ENCODE measurements at regions not wholly inside any gene's neighbourhood (a gene's known extent, or its start where the extent isn't known, plus 50 kb on each side); places are given as distances from the start of the nearest gene placed in this dataset.

DNA sequence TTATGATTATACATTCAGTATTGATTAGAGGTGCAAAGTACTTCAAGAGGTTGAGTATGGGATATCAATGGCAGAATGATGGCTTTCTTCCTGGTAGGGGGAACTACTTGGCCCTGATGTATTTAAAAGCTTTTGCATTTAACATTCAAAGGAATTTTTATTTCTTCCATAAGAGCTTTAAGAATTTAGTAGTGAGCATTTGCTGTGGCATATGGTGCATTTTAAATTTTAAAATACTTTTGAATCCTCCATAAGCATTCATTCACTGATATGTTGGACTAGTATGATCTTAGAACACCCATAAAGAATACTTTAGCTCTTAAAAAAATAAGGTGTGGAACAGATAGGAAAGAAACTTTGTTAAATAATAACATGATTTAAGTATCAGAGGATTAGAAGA, 191.9 kb upstream of the PPP1R3A start (continued):
- TF ChIP-seq, protein P1, sequence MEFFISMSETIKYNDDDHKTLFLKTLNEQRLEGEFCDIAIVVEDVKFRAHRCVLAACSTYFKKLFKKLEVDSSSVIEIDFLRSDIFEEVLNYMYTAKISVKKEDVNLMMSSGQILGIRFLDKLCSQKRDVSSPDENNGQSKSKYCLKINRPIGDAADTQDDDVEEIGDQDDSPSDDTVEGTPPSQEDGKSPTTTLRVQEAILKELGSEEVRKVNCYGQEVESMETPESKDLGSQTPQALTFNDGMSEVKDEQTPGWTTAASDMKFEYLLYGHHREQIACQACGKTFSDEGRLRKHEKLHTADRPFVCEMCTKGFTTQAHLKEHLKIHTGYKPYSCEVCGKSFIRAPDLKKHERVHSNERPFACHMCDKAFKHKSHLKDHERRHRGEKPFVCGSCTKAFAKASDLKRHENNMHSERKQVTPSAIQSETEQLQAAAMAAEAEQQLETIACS (CRISPR knock-in tag; IDR thresholded peaks at IDR 0.05): no peak

DNA sequence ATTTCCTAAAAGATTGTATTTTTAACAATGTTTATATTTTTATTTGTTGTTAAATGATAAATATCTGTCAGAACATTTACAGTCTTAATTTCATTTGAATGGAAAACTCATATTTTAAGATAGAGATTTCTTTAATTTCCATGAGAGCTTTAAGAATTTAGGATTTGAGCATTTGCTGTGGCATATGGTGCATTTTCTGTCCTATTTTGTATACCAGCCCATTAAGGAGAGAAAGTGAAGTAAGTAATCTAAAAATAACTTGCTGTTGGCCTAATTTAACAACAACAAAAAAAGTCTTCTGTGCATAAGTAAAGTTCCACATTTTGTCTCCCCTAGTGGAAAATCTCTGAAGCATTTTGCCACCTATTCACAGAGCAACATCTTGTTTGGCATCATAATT, 190.9 kb upstream of the PPP1R3A start:
- H3K9ac ChIP-seq (ENCODE audit: insufficient read depth, low read depth, low read length): no peak overlapping the region
- no peak for TF ChIP-seq ZNF331 (CRISPR knock-in tag; IDR thresholded peaks at IDR 0.05)
- TF ChIP-seq, protein P2, sequence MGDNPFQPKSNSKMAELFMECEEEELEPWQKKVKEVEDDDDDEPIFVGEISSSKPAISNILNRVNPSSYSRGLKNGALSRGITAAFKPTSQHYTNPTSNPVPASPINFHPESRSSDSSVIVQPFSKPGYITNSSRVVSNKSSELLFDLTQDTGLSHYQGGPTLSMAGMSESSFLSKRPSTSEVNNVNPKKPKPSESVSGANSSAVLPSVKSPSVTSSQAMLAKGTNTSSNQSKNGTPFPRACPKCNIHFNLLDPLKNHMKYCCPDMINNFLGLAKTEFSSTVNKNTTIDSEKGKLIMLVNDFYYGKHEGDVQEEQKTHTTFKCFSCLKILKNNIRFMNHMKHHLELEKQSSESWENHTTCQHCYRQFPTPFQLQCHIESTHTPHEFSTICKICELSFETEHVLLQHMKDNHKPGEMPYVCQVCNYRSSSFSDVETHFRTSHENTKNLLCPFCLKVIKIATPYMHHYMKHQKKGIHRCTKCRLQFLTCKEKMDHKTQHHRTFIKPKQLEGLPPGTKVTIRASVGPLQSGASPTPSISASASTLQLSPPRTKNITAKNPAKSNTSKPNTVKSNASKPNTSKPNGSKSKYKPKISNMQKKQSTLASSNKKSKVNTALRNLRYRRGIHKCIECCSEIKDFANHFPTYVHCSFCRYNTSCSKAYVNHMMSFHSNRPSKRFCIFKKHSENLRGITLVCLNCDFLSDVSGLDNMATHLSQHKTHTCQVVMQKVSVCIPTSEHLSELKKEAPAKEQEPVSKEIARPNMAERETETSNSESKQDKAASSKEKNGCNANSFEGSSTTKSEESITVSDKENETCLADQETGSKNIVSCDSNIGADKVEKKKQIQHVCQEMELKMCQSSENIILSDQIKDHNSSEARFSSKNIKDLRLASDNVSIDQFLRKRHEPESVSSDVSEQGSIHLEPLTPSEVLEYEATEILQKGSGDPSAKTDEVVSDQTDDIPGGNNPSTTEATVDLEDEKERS (CRISPR knock-in tag; IDR thresholded peaks at IDR 0.05): no peak
- no peak for TF ChIP-seq ZFP36L1 (CRISPR knock-in tag; IDR thresholded peaks at IDR 0.05)
- FAIRE-seq (no peak), DNase-seq (ENCODE audit: low spot score) (no peak), ATAC-seq (no peak)
- H3K27me3 ChIP-seq (ENCODE audit: control insufficient read depth in 1 of 2, insufficient read depth in 2 of 2, low read length in 2 of 2): no peaks in the 10 kb centered on the region
- no peak overlapping the region for H2AFZ ChIP-seq (ENCODE audit: low read length)
- H3K4me1 ChIP-seq (ENCODE audit: insufficient read depth, low read length): no peaks in the 10 kb centered on the region
- in situ Hi-C loops (cut with HindIII; ENCODE audit: extremely low pct_ligation_motif_present, low pct_unique_long_range_greater_than_20kb): no loop called here
- intact Hi-C loops (cut with micrococcal nuclease; ENCODE audit: unreplicated experiment): no loop called here
- ChIA-PET POLR2A (no interaction called here), CTCF (ENCODE audit: low intra/inter-chr PET ratio, low total read pairs) (no interaction called here)
- H3K36me3 ChIP-seq (replicated peaks in 1 of 2; ENCODE audit: control insufficient read depth in 1 of 2, insufficient read depth in 2 of 2, low read length in 2 of 2): no peaks in the 10 kb centered on the region
- no peaks in the 10 kb centered on the region for H3K9me3 ChIP-seq (ENCODE audit: low read length)
- no peak overlapping the region for H3K4me3 ChIP-seq (replicated peaks in 1 of 3; ENCODE audit: insufficient read depth in 1 of 3, low read depth in 2 of 3, low read length in 3 of 3)
- no peaks in the 10 kb centered on the region for H3K79me2 ChIP-seq (ENCODE audit: insufficient read depth, low read length)
- H3K4me2 ChIP-seq (ENCODE audit: low read depth, low read length): no peak overlapping the region
- no peak overlapping the region for H3K27ac ChIP-seq (ENCODE audit: extremely low read length, insufficient read depth, low read length)
- BruUV-seq (replicated peaks): no TSS peak
- H4K20me1 ChIP-seq (ENCODE audit: insufficient read depth, low read length): no peaks in the 10 kb centered on the region
